ENCODE measurements at regions not wholly inside any gene's neighbourhood (a gene's known extent, or its start where the extent isn't known, plus 50 kb on each side); places are given as distances from the start of the nearest gene placed in this dataset.
"Not testable (repeated sequence)": the region's sequence is repeated elsewhere in the genome, so short reads cannot be mapped to it uniquely, and the experiment has no call there.

DNA sequence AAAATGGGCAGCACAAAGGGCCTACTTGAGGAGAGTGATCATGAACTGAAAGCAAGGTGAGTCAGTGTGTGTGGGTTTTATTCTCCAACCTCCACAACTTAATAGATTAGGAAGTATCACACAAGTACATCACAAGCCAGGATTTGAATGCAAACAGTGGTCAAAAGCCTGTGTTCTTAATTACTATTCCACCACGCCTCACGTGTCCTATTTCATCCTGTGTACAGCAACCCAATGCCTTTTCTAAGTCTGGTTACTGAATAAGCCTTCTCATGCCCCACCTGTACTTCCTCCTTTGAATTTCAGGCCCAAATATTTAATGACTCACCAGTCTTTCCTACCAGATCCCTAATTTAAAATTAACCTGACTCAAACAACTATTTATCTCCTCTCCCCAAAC, 755.7 kb upstream of the SLC8A1 start:
- POLR2A ChIA-PET: no interaction called here
- no peaks in the 10 kb centered on the region for H3K4me1 ChIP-seq
- TF ChIP-seq, protein P1, sequence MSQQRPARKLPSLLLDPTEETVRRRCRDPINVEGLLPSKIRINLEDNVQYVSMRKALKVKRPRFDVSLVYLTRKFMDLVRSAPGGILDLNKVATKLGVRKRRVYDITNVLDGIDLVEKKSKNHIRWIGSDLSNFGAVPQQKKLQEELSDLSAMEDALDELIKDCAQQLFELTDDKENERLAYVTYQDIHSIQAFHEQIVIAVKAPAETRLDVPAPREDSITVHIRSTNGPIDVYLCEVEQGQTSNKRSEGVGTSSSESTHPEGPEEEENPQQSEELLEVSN (IDR thresholded peaks at IDR 0.05; ENCODE audit: borderline replicate concordance, low read depth): no peak
- TF ChIP-seq NR3C1 (IDR thresholded peaks at IDR 0.05): no peak
- no peak for TF ChIP-seq FOSB (CRISPR knock-in tag; IDR thresholded peaks at IDR 0.05)
- no peak for TF ChIP-seq PHF8 (IDR thresholded peaks at IDR 0.05; ENCODE audit: borderline replicate concordance, low read depth)
- no peak for TF ChIP-seq ZNF302 (CRISPR knock-in tag; IDR thresholded peaks at IDR 0.05)
- no peak for TF ChIP-seq KDM1A (IDR thresholded peaks at IDR 0.05; ENCODE audit: low read depth)
- TF ChIP-seq CHD4 (IDR thresholded peaks at IDR 0.05; ENCODE audit: borderline replicate concordance): no peak
- TF ChIP-seq TP53 (CRISPR knock-in tag; IDR thresholded peaks at IDR 0.05): no peak
- TF ChIP-seq JUN (IDR thresholded peaks at IDR 0.05): no peak
- no peak for TF ChIP-seq MYC (IDR thresholded peaks at IDR 0.05; ENCODE audit: borderline replicate concordance, low read length)
- TF ChIP-seq, protein P2, sequence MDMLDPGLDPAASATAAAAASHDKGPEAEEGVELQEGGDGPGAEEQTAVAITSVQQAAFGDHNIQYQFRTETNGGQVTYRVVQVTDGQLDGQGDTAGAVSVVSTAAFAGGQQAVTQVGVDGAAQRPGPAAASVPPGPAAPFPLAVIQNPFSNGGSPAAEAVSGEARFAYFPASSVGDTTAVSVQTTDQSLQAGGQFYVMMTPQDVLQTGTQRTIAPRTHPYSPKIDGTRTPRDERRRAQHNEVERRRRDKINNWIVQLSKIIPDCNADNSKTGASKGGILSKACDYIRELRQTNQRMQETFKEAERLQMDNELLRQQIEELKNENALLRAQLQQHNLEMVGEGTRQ (IDR thresholded peaks at IDR 0.05): no peak
- TF ChIP-seq GATA3 (IDR thresholded peaks at IDR 0.05; ENCODE audit: borderline replicate concordance): no peak
- WGBS (ENCODE audit: missing lambda C conversion rate): 5% methylated on average over 2 of the region's 2 CpGs
- CTCF ChIA-PET: no interaction called here
- no peak overlapping the region for H3K4me2 ChIP-seq
- FAIRE-seq (no peak), ATAC-seq (no peak), DNase-seq (ENCODE audit: low read depth in 1 of 2, low spot score in 1 of 2) (no peak)
- no peaks in the 10 kb centered on the region for H3K9me3 ChIP-seq
- H3K4me3 ChIP-seq: no peak overlapping the region
- no peak overlapping the region for H3K27ac ChIP-seq

DNA sequence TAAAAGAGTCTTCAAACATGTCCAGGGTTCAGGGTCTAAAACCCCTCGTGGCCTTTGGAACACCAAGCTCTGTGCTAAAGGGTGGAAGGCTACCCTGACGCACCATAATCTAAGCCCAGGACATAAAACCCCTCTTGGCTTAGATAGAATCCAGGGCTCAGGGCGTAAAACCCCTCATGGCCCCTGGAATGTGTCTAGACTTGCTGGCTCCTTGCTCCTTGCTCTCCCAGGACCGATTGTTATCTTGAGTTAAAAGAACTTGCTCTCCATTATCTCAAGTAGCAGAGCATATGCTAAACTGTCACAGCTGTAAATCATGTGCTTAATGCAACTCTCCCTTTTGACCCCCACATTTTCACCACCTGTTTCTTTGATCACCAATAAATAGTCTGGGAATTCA, 758.1 kb upstream of the SLC8A1 start:
- CTCF ChIA-PET; H3K9me3 ChIP-seq; FAIRE-seq; ATAC-seq; H3K27ac ChIP-seq; POLR2A ChIA-PET; H3K4me2 ChIP-seq; DNase-seq (ENCODE audit: low read depth in 1 of 2, low spot score in 1 of 2); H3K4me3 ChIP-seq; H3K4me1 ChIP-seq: not testable (repeated sequence)
- WGBS (ENCODE audit: missing lambda C conversion rate): 3% methylated on average over 4 of the region's 4 CpGs

DNA sequence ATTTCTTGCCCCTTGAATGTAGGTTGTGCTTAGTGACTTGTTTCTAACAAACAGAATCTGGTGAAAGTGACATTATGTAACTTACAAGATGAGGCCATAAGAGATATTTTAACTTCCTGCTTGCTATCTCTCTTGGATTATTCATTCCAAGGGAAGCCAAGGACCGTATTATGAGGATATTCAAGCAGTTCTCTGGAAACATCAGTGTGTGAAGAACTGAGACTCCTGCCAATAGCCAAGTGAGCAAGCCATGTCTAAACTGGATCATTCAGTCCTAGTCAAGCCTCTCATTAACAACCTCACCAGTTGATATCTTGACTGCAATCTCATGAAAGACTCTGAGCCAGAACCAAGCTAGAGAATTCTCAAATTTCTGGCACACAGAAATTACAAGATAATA, 765.1 kb upstream of the SLC8A1 start:
- ChIA-PET POLR2A (no interaction called here), CTCF (no interaction called here)
- ATAC-seq (no peak), FAIRE-seq (no peak), DNase-seq (ENCODE audit: low read depth in 1 of 2, low spot score in 1 of 2) (no peak)
- Histone ChIP-seq H3K4me2 (no peak overlapping the region), H3K27ac (no peak overlapping the region), H3K9me3 (no peaks in the 10 kb centered on the region), H3K4me3 (no peak overlapping the region), H3K4me1 (no peaks in the 10 kb centered on the region)
- 0% methylated on average over 1 of the region's 1 CpG for WGBS (ENCODE audit: missing lambda C conversion rate)
- no peak for TF ChIP-seq POLR2AphosphoS2 (conservative IDR thresholded peaks at IDR 0.05; ENCODE audit: low read length)
- no peak for TF ChIP-seq HOXB13 (CRISPR knock-in tag; IDR thresholded peaks at IDR 0.05; ENCODE audit: low read depth)

DNA sequence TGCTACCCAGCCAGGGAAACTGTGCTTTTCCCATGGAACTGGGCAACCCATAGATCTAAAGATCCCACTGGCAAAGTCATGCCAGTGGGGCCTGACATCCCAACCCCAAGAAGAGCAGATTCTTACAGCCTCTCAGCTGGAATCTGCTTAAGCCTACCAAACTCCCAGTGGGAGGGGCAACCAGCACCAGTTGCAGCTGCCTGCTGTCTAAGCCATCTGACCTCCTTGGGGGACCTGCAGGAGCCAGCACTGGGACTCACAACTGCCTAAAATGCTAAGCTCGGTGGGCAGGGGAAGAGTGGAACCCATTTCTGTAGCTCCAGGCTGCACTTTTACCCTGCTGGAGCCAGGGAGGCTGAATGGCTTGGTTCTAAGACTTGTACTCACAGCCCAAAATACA, 770.7 kb upstream of the SLC8A1 start:
- Histone ChIP-seq H3K4me2 (no peak overlapping the region), H3K4me3 (no peak overlapping the region), H3K9me3 (no peaks in the 10 kb centered on the region), H3K27ac (no peak overlapping the region), H3K4me1 (no peaks in the 10 kb centered on the region)
- ChIA-PET CTCF (no interaction called here), POLR2A (no interaction called here)
- no peak for DNase-seq (ENCODE audit: low read depth in 1 of 2, low spot score in 1 of 2)
- TF ChIP-seq, protein P3, sequence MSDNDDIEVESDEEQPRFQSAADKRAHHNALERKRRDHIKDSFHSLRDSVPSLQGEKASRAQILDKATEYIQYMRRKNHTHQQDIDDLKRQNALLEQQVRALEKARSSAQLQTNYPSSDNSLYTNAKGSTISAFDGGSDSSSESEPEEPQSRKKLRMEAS (IDR thresholded peaks at IDR 0.05): no peak
- TF ChIP-seq BHLHE40 (IDR thresholded peaks at IDR 0.05; ENCODE audit: low read depth, low read length) (no peak), TFCP2L1 (CRISPR knock-in tag; IDR thresholded peaks at IDR 0.05) (no peak), MAFK (IDR thresholded peaks at IDR 0.05; ENCODE audit: partially characterized antibody) (no peak)
- no peak for ATAC-seq
- WGBS (ENCODE audit: missing lambda C conversion rate): 0% methylated on average over 1 of the region's 1 CpG
- FAIRE-seq: no peak

DNA sequence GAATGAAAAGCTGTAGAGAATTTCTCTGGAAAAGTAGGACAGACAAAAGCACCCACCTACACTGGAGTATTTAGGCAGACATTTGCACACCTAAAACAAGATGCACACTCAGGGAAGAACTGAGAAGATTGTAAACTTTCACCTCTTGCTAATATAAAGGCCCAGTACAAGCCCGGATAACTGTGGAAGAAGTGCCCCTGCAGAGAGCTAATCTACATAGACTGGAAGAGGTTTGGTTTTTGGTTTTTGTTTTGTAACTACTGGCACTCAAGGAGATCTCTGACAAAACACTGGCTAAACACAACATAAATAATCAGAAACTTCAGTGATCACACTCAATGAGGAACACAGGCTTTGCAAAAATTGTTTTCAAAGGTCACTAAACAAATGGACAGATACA, 782.2 kb upstream of the SLC8A1 start:
- DNase-seq (ENCODE audit: low read depth in 1 of 2, low spot score in 1 of 2) (no peak), FAIRE-seq (no peak), ATAC-seq (no peak)
- Histone ChIP-seq H3K4me3 (no peak overlapping the region), H3K4me1 (no peaks in the 10 kb centered on the region), H3K4me2 (no peak overlapping the region), H3K9me3 (no peaks in the 10 kb centered on the region), H3K27ac (no peak overlapping the region)
- ChIA-PET CTCF (no interaction called here), POLR2A (no interaction called here)
- TF ChIP-seq, protein P4, sequence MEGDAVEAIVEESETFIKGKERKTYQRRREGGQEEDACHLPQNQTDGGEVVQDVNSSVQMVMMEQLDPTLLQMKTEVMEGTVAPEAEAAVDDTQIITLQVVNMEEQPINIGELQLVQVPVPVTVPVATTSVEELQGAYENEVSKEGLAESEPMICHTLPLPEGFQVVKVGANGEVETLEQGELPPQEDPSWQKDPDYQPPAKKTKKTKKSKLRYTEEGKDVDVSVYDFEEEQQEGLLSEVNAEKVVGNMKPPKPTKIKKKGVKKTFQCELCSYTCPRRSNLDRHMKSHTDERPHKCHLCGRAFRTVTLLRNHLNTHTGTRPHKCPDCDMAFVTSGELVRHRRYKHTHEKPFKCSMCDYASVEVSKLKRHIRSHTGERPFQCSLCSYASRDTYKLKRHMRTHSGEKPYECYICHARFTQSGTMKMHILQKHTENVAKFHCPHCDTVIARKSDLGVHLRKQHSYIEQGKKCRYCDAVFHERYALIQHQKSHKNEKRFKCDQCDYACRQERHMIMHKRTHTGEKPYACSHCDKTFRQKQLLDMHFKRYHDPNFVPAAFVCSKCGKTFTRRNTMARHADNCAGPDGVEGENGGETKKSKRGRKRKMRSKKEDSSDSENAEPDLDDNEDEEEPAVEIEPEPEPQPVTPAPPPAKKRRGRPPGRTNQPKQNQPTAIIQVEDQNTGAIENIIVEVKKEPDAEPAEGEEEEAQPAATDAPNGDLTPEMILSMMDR (IDR thresholded peaks at IDR 0.05): no peak
- TF ChIP-seq BHLHE40 (IDR thresholded peaks at IDR 0.05; ENCODE audit: low read depth, low read length) (no peak), KDM1A (IDR thresholded peaks at IDR 0.05; ENCODE audit: low read depth) (no peak), RNF2 (IDR thresholded peaks at IDR 0.05; ENCODE audit: borderline replicate concordance, low read depth) (no peak)
- 47% methylated on average over 1 of the region's 1 CpG for WGBS (ENCODE audit: missing lambda C conversion rate)

Measured in A549 (cell line).